22Rv1 (cell line): ENCODE measurements at regions not wholly inside any gene's neighbourhood (a gene's known extent, or its start where the extent isn't known, plus 50 kb on each side); places are given as distances from the start of the nearest gene placed in this dataset.

Experiments used
- H3K27ac ChIP-seq: fragments of 450-650 bp; 2 replicates; pipeline ENCODE4 v1.5.1; 2017
- CTCF ChIP-seq: fragments of 450-650 bp; IDR thresholded peaks from 2 replicates; pipeline ENCODE4 v1.5.1; 2017; ENCODE audit warnings: mild to moderate bottlenecking
- ZFX ChIP-seq: fragments of 450-650 bp; IDR thresholded peaks from 2 replicates; pipeline ENCODE4 v1.6.1; 2017; ENCODE audit warnings: antibody characterized with exemption, borderline replicate concordance

GRCh38 chr12:85653731-85654455 lies 182.3 kb downstream of the RASSF9 start:
- no peak for TF ChIP-seq CTCF
- no peak overlapping the region for H3K27ac ChIP-seq

- TF ChIP-seq CTCF (no peak), ZFX (no peak)
- H3K27ac ChIP-seq: no peak overlapping the region
Observed at GRCh38 chr12:85654456-85654840, 181.8 kb downstream of the RASSF9 start.

- TF ChIP-seq CTCF (no peak), ZFX (no peak)
Observed at GRCh38 chr12:85656561-85656960, 179.6 kb downstream of the RASSF9 start.

GRCh38 chr12:85657251-85657650 lies 179.0 kb downstream of the RASSF9 start:
- TF ChIP-seq CTCF (no peak), ZFX (no peak)
- no peak overlapping the region for H3K27ac ChIP-seq

More at GRCh38 chr12:85656561-85656960, 179.6 kb downstream of the RASSF9 start:
- H3K27ac ChIP-seq: no peak overlapping the region

- TF ChIP-seq CTCF (no peak), ZFX (no peak)
- no peak overlapping the region for H3K27ac ChIP-seq
Observed at GRCh38 chr12:85657836-85658630, 178.2 kb downstream of the RASSF9 start.

- no peak overlapping the region for H3K27ac ChIP-seq
- TF ChIP-seq ZFX (no peak), CTCF (no peak)
Observed at GRCh38 chr12:85659754-85660530, 176.3 kb downstream of the RASSF9 start.
